Left lung (tissue), 4 donors: ENCODE measurements at regions not wholly inside any gene's neighbourhood (a gene's known extent, or its start where the extent isn't known, plus 50 kb on each side); places are given as distances from the start of the nearest gene placed in this dataset.
"Not testable (repeated sequence)": the region's sequence is repeated elsewhere in the genome, so short reads cannot be mapped to it uniquely, and the experiment has no call there.

Source experiments
- ATAC-seq: fragments of 200-7000 bp; cut with Tn5 transposase; one replicate; pipeline ENCODE4 v1.9.1; 2020; ENCODE audit warnings: moderate library complexity
- DNase-seq, 4 donors: peaks; one replicate each; pipeline ENCODE4 v3.0.0-alpha.2; 2013 to 2020
- H3K27ac ChIP-seq, 2 donors: fragments of 200-600 bp; sonication (generic) in 1 of 2; one replicate each; pipeline versions ENCODE4 v1.5.0 to v1.8.0; 2020 to 2021
- H3K27me3 ChIP-seq, 2 donors: fragments of 200-600 bp; sonication (generic) in 1 of 2; one replicate each; pipeline versions ENCODE4 v1.5.0 to v1.8.0; 2020 to 2021
- H3K36me3 ChIP-seq, 2 donors: fragments of 200-600 bp; sonication (generic) in 1 of 2; one replicate each; pipeline versions ENCODE4 v1.5.0 to v1.8.0; 2020 to 2021
- H3K4me1 ChIP-seq, 2 donors: fragments of 200-600 bp; one replicate each; pipeline ENCODE4 v1.8.0; 2021
- H3K4me3 ChIP-seq, 2 donors: fragments of 200-600 bp; sonication (generic) in 1 of 2; one replicate each; pipeline versions ENCODE4 v1.5.0 to v1.8.0; 2020 to 2021; ENCODE audit warnings: mild to moderate bottlenecking in 1 of 2
- H3K9me3 ChIP-seq, 2 donors: fragments of 200-600 bp; sonication (generic) in 1 of 2; one replicate each; pipeline versions ENCODE4 v1.5.0 to v1.8.0; 2020 to 2021
- intact Hi-C, 2 donors: fragments of 100-400 bp; cut with DNase I; formaldehyde crosslinking; loops; one replicate each; pipeline versions ENCODE4 v1.11.2 to v1.14.2; 2022
- TF ChIP-seq, protein P1 (sequence below), 2 donors: fragments of 200-600 bp; sonication (generic) in 1 of 2; IDR thresholded peaks; one replicate each; pipeline versions ENCODE4 v1.5.0 to v1.8.0; 2021; ENCODE audit warnings: antibody characterized with exemption in 2 of 2
- donor health status: DM: no; HTN: yes; CAD: no.
- donor health status: DM: no; HTN: no; CAD: no.

- H3K9me3 ChIP-seq, result no peaks in the 10 kb centered on the region
- no peaks in the 10 kb centered on the region for H3K36me3 ChIP-seq
- no peaks in the 10 kb centered on the region for H3K27me3 ChIP-seq
- no peak overlapping the region for H3K4me3 ChIP-seq
- TF ChIP-seq, protein P1, sequence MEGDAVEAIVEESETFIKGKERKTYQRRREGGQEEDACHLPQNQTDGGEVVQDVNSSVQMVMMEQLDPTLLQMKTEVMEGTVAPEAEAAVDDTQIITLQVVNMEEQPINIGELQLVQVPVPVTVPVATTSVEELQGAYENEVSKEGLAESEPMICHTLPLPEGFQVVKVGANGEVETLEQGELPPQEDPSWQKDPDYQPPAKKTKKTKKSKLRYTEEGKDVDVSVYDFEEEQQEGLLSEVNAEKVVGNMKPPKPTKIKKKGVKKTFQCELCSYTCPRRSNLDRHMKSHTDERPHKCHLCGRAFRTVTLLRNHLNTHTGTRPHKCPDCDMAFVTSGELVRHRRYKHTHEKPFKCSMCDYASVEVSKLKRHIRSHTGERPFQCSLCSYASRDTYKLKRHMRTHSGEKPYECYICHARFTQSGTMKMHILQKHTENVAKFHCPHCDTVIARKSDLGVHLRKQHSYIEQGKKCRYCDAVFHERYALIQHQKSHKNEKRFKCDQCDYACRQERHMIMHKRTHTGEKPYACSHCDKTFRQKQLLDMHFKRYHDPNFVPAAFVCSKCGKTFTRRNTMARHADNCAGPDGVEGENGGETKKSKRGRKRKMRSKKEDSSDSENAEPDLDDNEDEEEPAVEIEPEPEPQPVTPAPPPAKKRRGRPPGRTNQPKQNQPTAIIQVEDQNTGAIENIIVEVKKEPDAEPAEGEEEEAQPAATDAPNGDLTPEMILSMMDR (IDR thresholded peaks at IDR 0.05), result no peak
- H3K4me1 ChIP-seq, result no peaks in the 10 kb centered on the region
- intact Hi-C loops, result no loop called here
- no peak overlapping the region for H3K27ac ChIP-seq
- DNase-seq (no peak), ATAC-seq (no peak)
Observed at GRCh38 chr5:158499075-158499891, 600.4 kb downstream of the EBF1 start.

GRCh38 chr5:158496624-158497023, 603.1 kb downstream of the EBF1 start:
- Histone ChIP-seq H3K9me3 (no peaks in the 10 kb centered on the region), H3K27me3 (no peaks in the 10 kb centered on the region), H3K4me3 (no peak overlapping the region), H3K36me3 (no peaks in the 10 kb centered on the region), H3K4me1 (no peaks in the 10 kb centered on the region), H3K27ac (no peak overlapping the region)
- intact Hi-C loops, result no loop called here
- DNase-seq (no peak), ATAC-seq (no peak)
- TF ChIP-seq, protein P1 (IDR thresholded peaks at IDR 0.05), result no peak

DNA sequence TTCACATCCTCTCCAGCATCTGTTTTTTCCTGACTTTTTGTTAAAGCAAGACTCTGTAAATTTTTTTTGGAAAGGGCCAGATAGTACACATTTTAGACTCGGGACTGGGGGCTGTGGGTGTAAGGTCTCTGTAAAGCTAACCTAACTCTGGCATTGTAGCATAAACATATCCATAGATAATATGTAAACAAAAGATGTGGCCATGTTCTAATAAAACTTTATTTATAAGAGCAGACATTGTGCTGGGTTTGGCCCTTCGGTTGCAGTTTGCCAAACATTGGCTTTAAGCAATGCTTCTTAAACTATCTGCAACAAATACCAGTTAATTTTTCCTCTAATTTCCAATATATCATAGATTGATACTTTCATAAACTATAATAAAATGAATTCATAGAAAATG, 605.2 kb downstream of the EBF1 start:
- TF ChIP-seq, protein P1 (IDR thresholded peaks at IDR 0.05), result no peak
- intact Hi-C loops, result no loop called here

DNA sequence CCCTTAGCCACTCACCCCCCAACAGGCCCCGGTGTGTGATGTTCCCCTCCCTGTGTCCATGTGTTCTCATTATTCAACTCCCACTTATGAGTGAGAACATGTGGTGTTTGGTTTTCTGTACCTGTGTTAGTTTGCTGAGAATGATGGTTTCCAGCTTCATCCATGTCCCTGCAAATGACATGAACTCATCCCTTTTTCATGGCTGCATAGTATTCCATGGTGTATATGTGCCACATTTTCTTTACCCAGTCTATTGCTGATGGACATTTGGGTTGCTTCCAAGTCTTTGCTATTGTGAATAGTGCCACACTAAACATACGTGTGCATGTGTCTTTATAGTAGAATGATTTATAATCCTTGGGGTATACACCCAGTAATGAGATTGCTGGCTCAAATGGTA, 605.7 kb downstream of the EBF1 start:
- H3K36me3 ChIP-seq, DNase-seq, intact Hi-C loops, H3K9me3 ChIP-seq, H3K27me3 ChIP-seq, H3K27ac ChIP-seq, H3K4me1 ChIP-seq, ATAC-seq, H3K4me3 ChIP-seq: not testable (repeated sequence)

More for the DNA sequence above, 605.2 kb downstream of the EBF1 start:
- H3K27me3 ChIP-seq, result no peaks in the 10 kb centered on the region
- no peak overlapping the region for H3K27ac ChIP-seq
- DNase-seq (no peak), ATAC-seq (no peak)
- H3K9me3 ChIP-seq, result no peaks in the 10 kb centered on the region
- H3K4me3 ChIP-seq, result no peak overlapping the region
- H3K36me3 ChIP-seq, result no peaks in the 10 kb centered on the region
- no peaks in the 10 kb centered on the region for H3K4me1 ChIP-seq

GRCh38 chr5:158492841-158493242, 606.9 kb downstream of the EBF1 start:
- no peak for DNase-seq
- Histone ChIP-seq H3K36me3 (no peaks in the 10 kb centered on the region), H3K4me1 (no peaks in the 10 kb centered on the region), H3K4me3 (no peak overlapping the region), H3K9me3 (no peaks in the 10 kb centered on the region), H3K27me3 (no peaks in the 10 kb centered on the region), H3K27ac (no peak overlapping the region)
- no peak for ATAC-seq
- intact Hi-C loops, result no loop called here
- TF ChIP-seq, protein P1 (IDR thresholded peaks at IDR 0.05), result no peak

- H3K4me1 ChIP-seq, result no peaks in the 10 kb centered on the region
- TF ChIP-seq, protein P1 (IDR thresholded peaks at IDR 0.05), result no peak
- intact Hi-C loops, result no loop called here
- ATAC-seq (no peak), DNase-seq (no peak)
- no peaks in the 10 kb centered on the region for H3K36me3 ChIP-seq
- no peak overlapping the region for H3K4me3 ChIP-seq
- H3K27me3 ChIP-seq, result no peaks in the 10 kb centered on the region
- H3K27ac ChIP-seq, result no peak overlapping the region
- no peaks in the 10 kb centered on the region for H3K9me3 ChIP-seq
Observed at GRCh38 chr5:158492136-158492535, 607.6 kb downstream of the EBF1 start.
